K562 (cell line): ENCODE measurements at regions not wholly inside any gene's neighbourhood (a gene's known extent, or its start where the extent isn't known, plus 50 kb on each side); places are given as distances from the start of the nearest gene placed in this dataset.

Experiments used
- ATAC-seq: fragments of 200-7000 bp; cut with Tn5 transposase; 3 replicates; pipeline ENCODE4 v1.9.1; 2020; ENCODE audit warnings: moderate library complexity
- BruUV-seq: library from RNA; stranded (reverse); fragments of 400-500 nt; replicated peaks from 2 replicates; lab custom pipeline; 2021; lab: Mats Ljungman, UMichigan
- CTCF ChIA-PET: fragments of 300-600 bp; formaldehyde crosslinking; extraction: SDS; loops from one replicate; lab custom pipeline; 2021; ENCODE audit warnings: low intra/inter-chr PET ratio; lab: Yijun Ruan, JAX
- POLR2A ChIA-PET: fragments of 300-600, 350-650 bp; sonication (Branson Sonifier 250); formaldehyde crosslinking; extraction: SDS; loops from one replicate; lab custom pipeline; 2021; ENCODE audit warnings: antibody characterized with exemption, inconsistent platforms; lab: Yijun Ruan, JAX
- DNase-seq, 4 experiments: peaks; one replicate each; pipeline versions ENCODE4 v3.0.0 to v3.0.0-alpha.2; 2011 to 2018; ENCODE audit warnings: low spot score in 3 of 4, mixed read lengths in 3 of 4; ENCODE audit errors: extremely low read depth in 1 of 4
- FAIRE-seq: peaks from 2 replicates; lab custom pipeline; 2011; peaks lifted over from hg19 to GRCh38; lab: Jason Lieb, UNC
- H2AFZ ChIP-seq: 2 replicates; pipeline ENCODE4 v1.6.0; 2011; ENCODE audit warnings: low read depth, low read length, control low read depth, inconsistent platforms
- H3K27ac ChIP-seq: fragments of 200-600 bp; 3 replicates; pipeline ENCODE4 v1.8.0; 2011; ENCODE audit warnings: low read depth, mild to moderate bottlenecking, control low read depth, inconsistent platforms, low read length, moderate library complexity, mixed read lengths; ENCODE audit errors: extremely low read depth
- H3K27me3 ChIP-seq, 2 experiments: fragments of 300-600 bp in 1 of 2; 2 replicates in 1 of 2; 3 replicates in 1 of 2; pipeline versions ENCODE4 v1.6.0 to v1.8.0; 2011; ENCODE audit warnings: inconsistent platforms in 2 of 2, low read length in 2 of 2, mild to moderate bottlenecking in 1 of 2, mixed read lengths in 1 of 2, moderate library complexity in 1 of 2; ENCODE audit not compliant: control insufficient read depth in 2 of 2, insufficient read depth in 2 of 2
- H3K36me3 ChIP-seq: fragments of 300-600 bp; 3 replicates; pipeline ENCODE4 v1.8.0; 2011; ENCODE audit warnings: mild to moderate bottlenecking, low read length, inconsistent platforms; ENCODE audit not compliant: control insufficient read depth, insufficient read depth
- H3K4me1 ChIP-seq, 2 experiments: fragments of 200-600 bp in 1 of 2; replicated peaks in 1 of 2; 2 replicates in 1 of 2; 3 replicates in 1 of 2; pipeline versions ENCODE4 v1.5.1 to v1.8.0; 2011; ENCODE audit warnings: inconsistent platforms in 2 of 2, low read length in 2 of 2, mild to moderate bottlenecking in 1 of 2, mixed read lengths in 1 of 2, moderate library complexity in 1 of 2; ENCODE audit not compliant: control insufficient read depth in 2 of 2, insufficient read depth in 2 of 2
- H3K4me2 ChIP-seq: 2 replicates; pipeline ENCODE4 v1.6.1; 2011; ENCODE audit warnings: low read length, control low read depth, inconsistent platforms, mixed read lengths; ENCODE audit not compliant: insufficient read depth
- H3K4me3 ChIP-seq: fragments of 200-600 bp; sonication (generic), shearing (Covaris generic); 2 replicates; pipeline ENCODE4 v1.5.1; 2016; ENCODE audit warnings: control low read depth, inconsistent platforms
- H3K79me2 ChIP-seq: fragments of 200-600 bp; 3 replicates; pipeline ENCODE4 v1.8.0; 2011; ENCODE audit warnings: low read length, inconsistent platforms; ENCODE audit not compliant: control insufficient read depth, insufficient read depth
- H3K9ac ChIP-seq, 2 experiments: 2 replicates each; pipeline versions ENCODE4 v1.6.0 to v1.6.1; 2011; ENCODE audit warnings: low read depth in 2 of 2, low read length in 2 of 2, control low read depth in 1 of 2, inconsistent platforms in 1 of 2, mild to moderate bottlenecking in 1 of 2, mixed read lengths in 1 of 2; ENCODE audit not compliant: insufficient read depth in 1 of 2
- H3K9me1 ChIP-seq: one replicate; pipeline ENCODE4 v1.6.0; 2011; ENCODE audit warnings: inconsistent platforms, mild to moderate bottlenecking, low read length, moderate library complexity; ENCODE audit not compliant: control insufficient read depth, insufficient read depth
- H3K9me3 ChIP-seq: replicated peaks from 2 replicates; pipeline ENCODE4 v1.5.1; 2011; ENCODE audit warnings: low read depth, low read length, inconsistent platforms; ENCODE audit not compliant: control insufficient read depth, insufficient read depth
- H4K20me1 ChIP-seq: replicated peaks from 2 replicates; pipeline ENCODE4 v1.6.1; 2011; ENCODE audit warnings: low read length, inconsistent platforms, mixed read lengths; ENCODE audit not compliant: control insufficient read depth, insufficient read depth
- ARID2 ChIP-seq: fragments of 450-650 bp; IDR thresholded peaks from 2 replicates; pipeline ENCODE4 v1.6.1; 2017; ENCODE audit warnings: antibody characterized with exemption, mild to moderate bottlenecking
- ATF2 ChIP-seq: sonication (generic); formaldehyde crosslinking; IDR thresholded peaks from 2 replicates; pipeline ENCODE4 v1.8.1; 2022; ENCODE audit warnings: missing genetic modification reagents
- BMI1 ChIP-seq: fragments of 150-350 bp; IDR thresholded peaks from 2 replicates; pipeline ENCODE4 v1.6.1; 2014; ENCODE audit warnings: low read length
- CBFA2T3 ChIP-seq: fragments of 450-650 bp; IDR thresholded peaks from 2 replicates; pipeline ENCODE4 v1.6.1; 2017
- CBFB ChIP-seq: sonication (generic); formaldehyde crosslinking; IDR thresholded peaks from 2 replicates; pipeline ENCODE4 v1.4.0; 2020; ENCODE audit warnings: mild to moderate bottlenecking, missing genetic modification reagents
- FOXA3 ChIP-seq, 2 experiments: fragments of 450-650 bp in 1 of 2; sonication (generic) in 1 of 2; formaldehyde crosslinking; IDR thresholded peaks in 1 of 2; conservative IDR thresholded peaks in 1 of 2; 2 replicates each; pipeline versions ENCODE4 v1.4.0 to v1.8.0; 2020 to 2022; ENCODE audit warnings: mild to moderate bottlenecking in 2 of 2, missing genetic modification reagents in 1 of 2
- HEY1 ChIP-seq: fragments of 250-450 bp; sonication (Bioruptor Pico); IDR thresholded peaks from 2 replicates; pipeline ENCODE4 v1.5.0; 2020; ENCODE audit warnings: mild to moderate bottlenecking, moderate library complexity, borderline replicate concordance
- KLF1 ChIP-seq: fragments of 450-650 bp; IDR thresholded peaks from 2 replicates; pipeline ENCODE4 v1.6.1; 2016; ENCODE audit warnings: missing genetic modification characterization, missing compliant biosample characterization
- NFYB ChIP-seq: IDR thresholded peaks from 2 replicates; pipeline ENCODE4 v1.6.1; 2011; ENCODE audit warnings: mild to moderate bottlenecking, moderate library complexity; ENCODE audit not compliant: insufficient read length; ENCODE audit errors: extremely low read depth
- RB1 ChIP-seq: fragments of 450-650 bp; IDR thresholded peaks from 2 replicates; pipeline ENCODE4 v1.6.1; 2017; ENCODE audit warnings: low read depth, mild to moderate bottlenecking
- RBM39 ChIP-seq: fragments of 200-400 bp; formaldehyde crosslinking; optimal IDR thresholded peaks from 2 replicates; pipeline ENCODE3; 2018; ENCODE audit warnings: low read depth, low read length
- SMC3 ChIP-seq: conservative IDR thresholded peaks from 2 replicates; pipeline ENCODE4 v1.6.1; 2011; ENCODE audit warnings: low read depth, low read length, improper control_type of control experiment; ENCODE audit not compliant: insufficient read depth
- SREBF1 ChIP-seq: fragments of 150-350 bp; IDR thresholded peaks from 2 replicates; pipeline ENCODE4 v1.6.1; 2014; ENCODE audit warnings: antibody characterized with exemption, low read depth, low read length, borderline replicate concordance
- TAL1 ChIP-seq: fragments of 450-650 bp; IDR thresholded peaks from 2 replicates; pipeline ENCODE4 v1.6.1; 2016; ENCODE audit warnings: mild to moderate bottlenecking
- ZEB2 ChIP-seq: fragments of 450-650 bp; IDR thresholded peaks from 2 replicates; pipeline ENCODE4 v1.6.1; 2016
- ZNF12 ChIP-seq: sonication (generic); formaldehyde crosslinking; IDR thresholded peaks from 2 replicates; pipeline ENCODE4 v1.4.0; 2020; ENCODE audit warnings: mild to moderate bottlenecking, missing genetic modification reagents
- ZNF511 ChIP-seq: sonication (generic); formaldehyde crosslinking; IDR thresholded peaks from 2 replicates; pipeline ENCODE4 v1.8.0; 2022; ENCODE audit warnings: mild to moderate bottlenecking, missing genetic modification reagents
- ZNF75A ChIP-seq: fragments of 450-650 bp; formaldehyde crosslinking; IDR thresholded peaks from 2 replicates; pipeline ENCODE4 v1.4.0; 2020; ENCODE audit warnings: mild to moderate bottlenecking
- WGBS: fragments of 100-300 bp; shearing (Covaris generic); methylation state at CpG from one replicate; pipeline ENCODE4 v1.1.6; 2016; ENCODE audit warnings: low coverage, mixed read lengths; ENCODE audit not compliant: insufficient coverage; ENCODE audit errors: missing lambda C conversion rate; 5-methylcytosine and 5-hydroxymethylcytosine counted together
- in situ Hi-C: fragments of 300-500 bp; cut with MboI; formaldehyde crosslinking; loops from 4 replicates; pipeline ENCODE4 v1.15.0; 2018; ENCODE audit warnings: inconsistent platforms, mixed read lengths
- intact Hi-C: fragments of 100-400 bp; cut with micrococcal nuclease; formaldehyde crosslinking; loops from 2 replicates; pipeline ENCODE4 v1.14.2; 2022
- TF ChIP-seq, protein P1 (sequence below): fragments of 450-650 bp; formaldehyde crosslinking; IDR thresholded peaks from 2 replicates; pipeline ENCODE4 v1.4.0; 2020; ENCODE audit warnings: mild to moderate bottlenecking, moderate library complexity

GRCh38 chr7:49119706-49120105 is 195.4 kb downstream of the CDC14C start (continued):
- no peak for TF ChIP-seq ATF2
- no peak for TF ChIP-seq SREBF1
- TF ChIP-seq ZNF75A (CRISPR knock-in tag), result no peak
- no peak for TF ChIP-seq TAL1
- TF ChIP-seq, all 486 proteins: peak for 0

DNA sequence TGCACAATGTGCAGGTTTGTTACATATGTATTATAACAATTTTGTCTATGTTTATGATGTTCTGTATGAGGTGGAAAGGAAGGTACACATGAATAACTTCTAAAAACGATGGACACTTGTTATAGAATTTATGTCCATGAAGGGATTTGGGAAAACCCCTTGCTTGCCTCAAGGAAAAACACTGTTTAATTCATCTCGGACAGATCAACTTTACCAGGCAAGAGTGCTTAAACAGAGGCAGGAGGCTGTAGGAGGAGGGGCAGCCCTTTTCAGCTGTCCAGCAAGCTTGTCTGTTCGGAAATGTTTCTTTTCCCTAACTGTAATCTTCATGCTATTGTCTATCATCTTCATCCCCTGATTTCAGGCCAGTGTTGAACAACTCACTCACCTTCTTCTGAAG is 200.9 kb downstream of the CDC14C start:
- 0% methylated on average over 3 of the region's 3 CpGs for WGBS
- no peak for TF ChIP-seq RB1
- no peak for TF ChIP-seq RBM39
- no peak for TF ChIP-seq NFYB
- no peak for TF ChIP-seq ARID2
- no peak for TF ChIP-seq FOXA3 (CRISPR knock-in tag; conservative IDR thresholded peaks at IDR 0.05 in 1 of 2, IDR thresholded peaks at IDR 0.05 in 1 of 2)
- TF ChIP-seq, protein P1, sequence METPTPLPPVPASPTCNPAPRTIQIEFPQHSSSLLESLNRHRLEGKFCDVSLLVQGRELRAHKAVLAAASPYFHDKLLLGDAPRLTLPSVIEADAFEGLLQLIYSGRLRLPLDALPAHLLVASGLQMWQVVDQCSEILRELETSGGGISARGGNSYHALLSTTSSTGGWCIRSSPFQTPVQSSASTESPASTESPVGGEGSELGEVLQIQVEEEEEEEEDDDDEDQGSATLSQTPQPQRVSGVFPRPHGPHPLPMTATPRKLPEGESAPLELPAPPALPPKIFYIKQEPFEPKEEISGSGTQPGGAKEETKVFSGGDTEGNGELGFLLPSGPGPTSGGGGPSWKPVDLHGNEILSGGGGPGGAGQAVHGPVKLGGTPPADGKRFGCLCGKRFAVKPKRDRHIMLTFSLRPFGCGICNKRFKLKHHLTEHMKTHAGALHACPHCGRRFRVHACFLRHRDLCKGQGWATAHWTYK, result no peak
- TF ChIP-seq ZEB2, result no peak
- no peak for TF ChIP-seq CBFB (CRISPR knock-in tag)
- no peak for TF ChIP-seq BMI1
- TF ChIP-seq ZNF511 (CRISPR knock-in tag), result no peak
- TF ChIP-seq SMC3, result no peak
- TF ChIP-seq ZNF12 (CRISPR knock-in tag), result no peak
- TF ChIP-seq CBFA2T3, result no peak
- no peak for TF ChIP-seq KLF1 (tag)
- TF ChIP-seq HEY1 (CRISPR knock-in tag), result no peak
- TF ChIP-seq, all 486 proteins: peak for 0

More for the DNA sequence above, 200.9 kb downstream of the CDC14C start:
- BruUV-seq, result no TSS peak
- Histone ChIP-seq H2AFZ (no peak overlapping the region), H3K79me2 (no peaks in the 10 kb centered on the region), H3K9me1 (no peaks in the 10 kb centered on the region), H3K9me3 (no peaks in the 10 kb centered on the region), H3K9ac (no peak overlapping the region), H3K4me3 (no peak overlapping the region), H3K4me2 (no peak overlapping the region), H4K20me1 (no peaks in the 10 kb centered on the region), H3K27me3 (no peaks in the 10 kb centered on the region), H3K36me3 (no peaks in the 10 kb centered on the region), H3K27ac (no peak overlapping the region), H3K4me1 (no peaks in the 10 kb centered on the region)
- FAIRE-seq, result no peak
- POLR2A ChIA-PET, result no interaction called here
- no peak for DNase-seq
- ATAC-seq, result no peak
- in situ Hi-C loops (no loop called here), intact Hi-C loops (no loop called here)
- CTCF ChIA-PET, result no interaction called here
